A673 (cell line): ENCODE measurements at regions not wholly inside any gene's neighbourhood (a gene's known extent, or its start where the extent isn't known, plus 50 kb on each side); places are given as distances from the start of the nearest gene placed in this dataset.

ENCODE experiments used
- CTCF ChIP-seq: fragments of 300-800, 200-600 bp; sonication (generic); conservative IDR thresholded peaks from 2 replicates; pipeline ENCODE4 v1.5.1; 2017; ENCODE audit warnings: low read depth, mild to moderate bottlenecking, antibody characterized with exemption, low read length, moderate library complexity, mixed read lengths
- EZH2 ChIP-seq: fragments of 200-600 bp; sonication (generic); IDR thresholded peaks from 2 replicates; pipeline ENCODE4 v1.6.1; 2017; ENCODE audit warnings: borderline replicate concordance, low read depth, mild to moderate bottlenecking, mixed read lengths, antibody characterized with exemption, low read length; ENCODE audit not compliant: poor library complexity, severe bottlenecking

- no peak for TF ChIP-seq CTCF
- TF ChIP-seq EZH2 = no peak
Measured at GRCh38 chr18:38718365-38718901, 1152.8 kb upstream of the CELF4 start.
